NT2/D1 (cell line): ENCODE measurements at regions not wholly inside any gene's neighbourhood (a gene's known extent, or its start where the extent isn't known, plus 50 kb on each side); places are given as distances from the start of the nearest gene placed in this dataset.

Experiments
- SUZ12 ChIP-seq: IDR thresholded peaks from 2 replicates; pipeline ENCODE4 v1.6.1; 2011; ENCODE audit not compliant: insufficient read length, insufficient read depth; ENCODE audit errors: extremely low read depth
- YY1 ChIP-seq: IDR thresholded peaks from 2 replicates; pipeline ENCODE4 v1.6.1; 2011; ENCODE audit not compliant: insufficient read length, insufficient read depth

- no peak for TF ChIP-seq SUZ12
- no peak for TF ChIP-seq YY1
These were observed 235.6 kb upstream of the COL8A1 start for GRCh38 chr3:99402755-99403154.
